ENCODE measurements at regions not wholly inside any gene's neighbourhood (a gene's known extent, or its start where the extent isn't known, plus 50 kb on each side); places are given as distances from the start of the nearest gene placed in this dataset.
"Not testable (repeated sequence)": the region's sequence is repeated elsewhere in the genome, so short reads cannot be mapped to it uniquely, and the experiment has no call there.

GRCh38 chr4:17038510-17039176 lies 140.2 kb upstream of the LDB2 start:
- DNase-seq = no peak

GRCh38 chr4:17033768-17034181 lies 135.3 kb upstream of the LDB2 start:
- DNase-seq = no peak

GRCh38 chr4:17033025-17033767 lies 134.8 kb upstream of the LDB2 start:
- DNase-seq = no peak

GRCh38 chr4:17030543-17030942 lies 132.1 kb upstream of the LDB2 start:
- no peak for DNase-seq

GRCh38 chr4:17029964-17030363 lies 131.5 kb upstream of the LDB2 start:
- DNase-seq = no peak

- no peak for DNase-seq
Observed at GRCh38 chr4:17029432-17029831, 131.0 kb upstream of the LDB2 start.

GRCh38 chr4:17027495-17027894 lies 129.1 kb upstream of the LDB2 start:
- no peak for DNase-seq

GRCh38 chr4:17024425-17024824 lies 126.0 kb upstream of the LDB2 start:
- no peak for DNase-seq

- DNase-seq = no peak
Observed at GRCh38 chr4:17020901-17021300, 122.5 kb upstream of the LDB2 start.

- DNase-seq = no peak
Observed at GRCh38 chr4:17020451-17020850, 122.0 kb upstream of the LDB2 start.

GRCh38 chr4:17018621-17019020 lies 120.2 kb upstream of the LDB2 start:
- DNase-seq = not testable (repeated sequence)

GRCh38 chr4:17018013-17018412 lies 119.6 kb upstream of the LDB2 start:
- DNase-seq = no peak

GRCh38 chr4:17013382-17014006 lies 115.0 kb upstream of the LDB2 start:
- DNase-seq = no peak

- DNase-seq = no peak
Observed at GRCh38 chr4:17012451-17012850, 114.0 kb upstream of the LDB2 start.

GRCh38 chr4:17010426-17011087 lies 112.1 kb upstream of the LDB2 start:
- DNase-seq = no peak

GRCh38 chr4:17009871-17010367 lies 111.5 kb upstream of the LDB2 start:
- DNase-seq = no peak

GRCh38 chr4:17008834-17009345 lies 110.4 kb upstream of the LDB2 start:
- no peak for DNase-seq

- DNase-seq = not testable (repeated sequence)
Observed at GRCh38 chr4:17003606-17004392, 105.4 kb upstream of the LDB2 start.

- DNase-seq = no peak
Observed at GRCh38 chr4:16995451-16995850, 97.0 kb upstream of the LDB2 start.

- DNase-seq = no peak
Observed at GRCh38 chr4:16993956-16994840, 95.8 kb upstream of the LDB2 start.

- DNase-seq = no peak
Observed at GRCh38 chr4:16992566-16993225, 94.3 kb upstream of the LDB2 start.
